ENCODE measurements at regions not wholly inside any gene's neighbourhood (a gene's known extent, or its start where the extent isn't known, plus 50 kb on each side); places are given as distances from the start of the nearest gene placed in this dataset.

GRCh38 chr4:182102576-182102975 lies 140.6 kb upstream of the TENM3 start:
- H3K4me3 ChIP-seq (ENCODE audit: low read length), result no peak overlapping the region
- H3K27me3 ChIP-seq (ENCODE audit: control insufficient read depth, insufficient read depth), result no peaks in the 10 kb centered on the region
- H3K4me1 ChIP-seq (ENCODE audit: control insufficient read depth, insufficient read depth, low read length), result no peaks in the 10 kb centered on the region
- no peak for DNase-seq
- no peak for ATAC-seq
- WGBS, result 52% methylated on average over 3 of the region's 3 CpGs
- H3K27ac ChIP-seq (ENCODE audit: low read length), result no peak overlapping the region
- H3K9me3 ChIP-seq (ENCODE audit: control insufficient read depth, low read length), result no peaks in the 10 kb centered on the region
- intact Hi-C loops (cut with DNase I), result no loop called here

- no peak for ATAC-seq
- no peaks in the 10 kb centered on the region for H3K27me3 ChIP-seq (ENCODE audit: control insufficient read depth, insufficient read depth)
- no peak overlapping the region for H3K27ac ChIP-seq (ENCODE audit: low read length)
- 77% methylated on average over 5 of the region's 5 CpGs for WGBS
- intact Hi-C loops (cut with DNase I), result no loop called here
- DNase-seq, result no peak
- no peaks in the 10 kb centered on the region for H3K4me1 ChIP-seq (ENCODE audit: control insufficient read depth, insufficient read depth, low read length)
- H3K4me3 ChIP-seq (ENCODE audit: low read length), result no peak overlapping the region
- no peaks in the 10 kb centered on the region for H3K9me3 ChIP-seq (ENCODE audit: control insufficient read depth, low read length)
These were observed 139.4 kb upstream of the TENM3 start for GRCh38 chr4:182103614-182104319.

- Histone ChIP-seq H3K27ac (ENCODE audit: low read length) (no peak overlapping the region), H3K4me3 (ENCODE audit: low read length) (no peak overlapping the region), H3K4me1 (ENCODE audit: control insufficient read depth, insufficient read depth, low read length) (no peaks in the 10 kb centered on the region), H3K9me3 (ENCODE audit: control insufficient read depth, low read length) (no peaks in the 10 kb centered on the region), H3K27me3 (ENCODE audit: control insufficient read depth, insufficient read depth) (no peaks in the 10 kb centered on the region)
- ATAC-seq (no peak), DNase-seq (no peak)
- 90% methylated on average over 7 of the region's 7 CpGs for whole genome bisulfite sequencing
- intact Hi-C loops (cut with DNase I), result no loop called here
These were observed 137.8 kb upstream of the TENM3 start for GRCh38 chr4:182105416-182105815.

GRCh38 chr4:182107931-182108330 lies 135.3 kb upstream of the TENM3 start:
- Histone ChIP-seq H3K27ac (ENCODE audit: low read length) (no peak overlapping the region), H3K9me3 (ENCODE audit: control insufficient read depth, low read length) (no peaks in the 10 kb centered on the region), H3K27me3 (ENCODE audit: control insufficient read depth, insufficient read depth) (no peaks in the 10 kb centered on the region), H3K4me1 (ENCODE audit: control insufficient read depth, insufficient read depth, low read length) (no peaks in the 10 kb centered on the region), H3K4me3 (ENCODE audit: low read length) (no peak overlapping the region)
- 46% methylated on average over 8 of the region's 8 CpGs for WGBS
- DNase-seq (no peak), ATAC-seq (no peak)
- intact Hi-C loops (cut with DNase I), result no loop called here

- Histone ChIP-seq H3K4me1 (ENCODE audit: control insufficient read depth, insufficient read depth, low read length) (no peaks in the 10 kb centered on the region), H3K9me3 (ENCODE audit: control insufficient read depth, low read length) (no peaks in the 10 kb centered on the region), H3K27ac (ENCODE audit: low read length) (no peak overlapping the region), H3K4me3 (ENCODE audit: low read length) (no peak overlapping the region), H3K27me3 (ENCODE audit: control insufficient read depth, insufficient read depth) (no peaks in the 10 kb centered on the region)
- DNase-seq (no peak), ATAC-seq (no peak)
- WGBS, result 97% methylated on average over 1 of the region's 1 CpG
- intact Hi-C loops (cut with DNase I), result no loop called here
These were observed 131.6 kb upstream of the TENM3 start for GRCh38 chr4:182111586-182111985.

GRCh38 chr4:182113779-182114178 lies 129.4 kb upstream of the TENM3 start:
- H3K9me3 ChIP-seq (ENCODE audit: control insufficient read depth, low read length), result no peaks in the 10 kb centered on the region
- no peaks in the 10 kb centered on the region for H3K27me3 ChIP-seq (ENCODE audit: control insufficient read depth, insufficient read depth)
- H3K4me1 ChIP-seq (ENCODE audit: control insufficient read depth, insufficient read depth, low read length), result no peaks in the 10 kb centered on the region
- no peak overlapping the region for H3K27ac ChIP-seq (ENCODE audit: low read length)
- ATAC-seq (no peak), DNase-seq (no peak)
- intact Hi-C loops (cut with DNase I), result no loop called here
- H3K4me3 ChIP-seq (ENCODE audit: low read length), result no peak overlapping the region

GRCh38 chr4:182124359-182124758 lies 118.8 kb upstream of the TENM3 start:
- no peak for ATAC-seq
- H3K9me3 ChIP-seq (ENCODE audit: control insufficient read depth, low read length), result no peaks in the 10 kb centered on the region
- peaks cover 2% of the 10 kb centered on the region for H3K4me1 ChIP-seq (ENCODE audit: control insufficient read depth, insufficient read depth, low read length)
- DNase-seq, result no peak
- intact Hi-C loops (cut with DNase I), result no loop called here
- H3K4me3 ChIP-seq (ENCODE audit: low read length), result no peak overlapping the region
- no peak overlapping the region for H3K27ac ChIP-seq (ENCODE audit: low read length)
- WGBS, result 88% methylated on average over 7 of the region's 7 CpGs
- H3K27me3 ChIP-seq (ENCODE audit: control insufficient read depth, insufficient read depth), result no peaks in the 10 kb centered on the region

- no peaks in the 10 kb centered on the region for H3K9me3 ChIP-seq (ENCODE audit: control insufficient read depth, low read length)
- no peak overlapping the region for H3K27ac ChIP-seq (ENCODE audit: low read length)
- 76% methylated on average over 5 of the region's 5 CpGs for WGBS
- H3K4me1 ChIP-seq (ENCODE audit: control insufficient read depth, insufficient read depth, low read length), result peaks cover 2% of the 10 kb centered on the region
- no peak for DNase-seq
- intact Hi-C loops (cut with DNase I), result no loop called here
- H3K4me3 ChIP-seq (ENCODE audit: low read length), result no peak overlapping the region
- H3K27me3 ChIP-seq (ENCODE audit: control insufficient read depth, insufficient read depth), result no peaks in the 10 kb centered on the region
- ATAC-seq, result no peak
These were observed 117.1 kb upstream of the TENM3 start for GRCh38 chr4:182126096-182126495.

- intact Hi-C loops (cut with DNase I), result no loop called here
- H3K4me1 ChIP-seq (ENCODE audit: control insufficient read depth, insufficient read depth, low read length), result peaks cover 2% of the 10 kb centered on the region
- H3K9me3 ChIP-seq (ENCODE audit: control insufficient read depth, low read length), result no peaks in the 10 kb centered on the region
- H3K27me3 ChIP-seq (ENCODE audit: control insufficient read depth, insufficient read depth), result no peaks in the 10 kb centered on the region
- WGBS, result 88% methylated on average over 2 of the region's 2 CpGs
- DNase-seq (no peak), ATAC-seq (no peak)
- no peak overlapping the region for H3K4me3 ChIP-seq (ENCODE audit: low read length)
- H3K27ac ChIP-seq (ENCODE audit: low read length), result no peak overlapping the region
These were observed 116.6 kb upstream of the TENM3 start for GRCh38 chr4:182126603-182127002.

- intact Hi-C loops (cut with DNase I), result no loop called here
- ATAC-seq, result no peak
- no peaks in the 10 kb centered on the region for H3K9me3 ChIP-seq (ENCODE audit: control insufficient read depth, low read length)
- no peak overlapping the region for H3K4me3 ChIP-seq (ENCODE audit: low read length)
- H3K27ac ChIP-seq (ENCODE audit: low read length), result no peak overlapping the region
- DNase-seq, result no peak
- peaks cover 3% of the 10 kb centered on the region for H3K27me3 ChIP-seq (ENCODE audit: control insufficient read depth, insufficient read depth)
- no peaks in the 10 kb centered on the region for H3K4me1 ChIP-seq (ENCODE audit: control insufficient read depth, insufficient read depth, low read length)
- WGBS, result 78% methylated on average over 3 of the region's 3 CpGs
These were observed 110.2 kb upstream of the TENM3 start for GRCh38 chr4:182133033-182133432.

GRCh38 chr4:182134261-182134660 lies 108.9 kb upstream of the TENM3 start:
- no peak overlapping the region for H3K4me3 ChIP-seq (ENCODE audit: low read length)
- H3K27ac ChIP-seq (ENCODE audit: low read length), result no peak overlapping the region
- H3K9me3 ChIP-seq (ENCODE audit: control insufficient read depth, low read length), result no peaks in the 10 kb centered on the region
- H3K27me3 ChIP-seq (ENCODE audit: control insufficient read depth, insufficient read depth), result peaks cover 3% of the 10 kb centered on the region
- ATAC-seq (no peak), DNase-seq (no peak)
- H3K4me1 ChIP-seq (ENCODE audit: control insufficient read depth, insufficient read depth, low read length), result no peaks in the 10 kb centered on the region
- intact Hi-C loops (cut with DNase I), result no loop called here

- no peaks in the 10 kb centered on the region for H3K9me3 ChIP-seq (ENCODE audit: control insufficient read depth, low read length)
- H3K27me3 ChIP-seq (ENCODE audit: control insufficient read depth, insufficient read depth), result peaks cover 3% of the 10 kb centered on the region
- intact Hi-C loops (cut with DNase I), result no loop called here
- no peak overlapping the region for H3K27ac ChIP-seq (ENCODE audit: low read length)
- no peak overlapping the region for H3K4me3 ChIP-seq (ENCODE audit: low read length)
- DNase-seq, result no peak
- WGBS, result 72% methylated on average over 3 of the region's 3 CpGs
- no peak for ATAC-seq
- no peaks in the 10 kb centered on the region for H3K4me1 ChIP-seq (ENCODE audit: control insufficient read depth, insufficient read depth, low read length)
These were observed 107.0 kb upstream of the TENM3 start for GRCh38 chr4:182136201-182136600.
